PC-9 (cell line): ENCODE measurements at regions not wholly inside any gene's neighbourhood (a gene's known extent, or its start where the extent isn't known, plus 50 kb on each side); places are given as distances from the start of the nearest gene placed in this dataset.

Source experiments
- EZH2 ChIP-seq: fragments of 200-600 bp; sonication (generic); IDR thresholded peaks from 2 replicates; pipeline ENCODE4 v1.8.0; 2017; ENCODE audit warnings: antibody characterized with exemption, low read depth
- TF ChIP-seq, protein P1 (sequence below): fragments of 200-600 bp; sonication (generic); conservative IDR thresholded peaks from 2 replicates; pipeline ENCODE4 v1.6.1; 2017; ENCODE audit warnings: mixed run types, antibody characterized with exemption, mild to moderate bottlenecking, moderate library complexity

DNA sequence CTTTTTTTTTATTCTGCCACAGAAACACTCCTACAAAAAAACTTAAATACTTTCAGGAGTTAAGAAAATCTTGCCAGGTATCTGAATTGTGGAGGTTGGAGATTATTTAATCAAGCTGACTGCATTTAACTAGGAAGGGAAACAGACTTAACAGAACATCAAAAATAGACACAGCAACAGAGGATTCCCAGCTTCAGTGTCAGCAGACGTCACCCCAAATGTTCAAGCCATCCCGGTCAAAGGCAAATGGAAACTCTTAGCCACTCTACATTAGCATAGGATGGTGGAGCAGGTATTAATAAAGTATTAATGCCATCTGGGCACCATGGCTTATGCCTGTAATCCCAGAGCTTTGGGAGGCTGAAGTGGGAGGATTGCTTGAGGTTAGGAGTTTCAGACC is 139.7 kb upstream of the SVIL start:
- TF ChIP-seq EZH2 = no peak
- TF ChIP-seq, protein P1, sequence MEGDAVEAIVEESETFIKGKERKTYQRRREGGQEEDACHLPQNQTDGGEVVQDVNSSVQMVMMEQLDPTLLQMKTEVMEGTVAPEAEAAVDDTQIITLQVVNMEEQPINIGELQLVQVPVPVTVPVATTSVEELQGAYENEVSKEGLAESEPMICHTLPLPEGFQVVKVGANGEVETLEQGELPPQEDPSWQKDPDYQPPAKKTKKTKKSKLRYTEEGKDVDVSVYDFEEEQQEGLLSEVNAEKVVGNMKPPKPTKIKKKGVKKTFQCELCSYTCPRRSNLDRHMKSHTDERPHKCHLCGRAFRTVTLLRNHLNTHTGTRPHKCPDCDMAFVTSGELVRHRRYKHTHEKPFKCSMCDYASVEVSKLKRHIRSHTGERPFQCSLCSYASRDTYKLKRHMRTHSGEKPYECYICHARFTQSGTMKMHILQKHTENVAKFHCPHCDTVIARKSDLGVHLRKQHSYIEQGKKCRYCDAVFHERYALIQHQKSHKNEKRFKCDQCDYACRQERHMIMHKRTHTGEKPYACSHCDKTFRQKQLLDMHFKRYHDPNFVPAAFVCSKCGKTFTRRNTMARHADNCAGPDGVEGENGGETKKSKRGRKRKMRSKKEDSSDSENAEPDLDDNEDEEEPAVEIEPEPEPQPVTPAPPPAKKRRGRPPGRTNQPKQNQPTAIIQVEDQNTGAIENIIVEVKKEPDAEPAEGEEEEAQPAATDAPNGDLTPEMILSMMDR = no peak
